ENCODE measurements at regions not wholly inside any gene's neighbourhood (a gene's known extent, or its start where the extent isn't known, plus 50 kb on each side); places are given as distances from the start of the nearest gene placed in this dataset.

DNA sequence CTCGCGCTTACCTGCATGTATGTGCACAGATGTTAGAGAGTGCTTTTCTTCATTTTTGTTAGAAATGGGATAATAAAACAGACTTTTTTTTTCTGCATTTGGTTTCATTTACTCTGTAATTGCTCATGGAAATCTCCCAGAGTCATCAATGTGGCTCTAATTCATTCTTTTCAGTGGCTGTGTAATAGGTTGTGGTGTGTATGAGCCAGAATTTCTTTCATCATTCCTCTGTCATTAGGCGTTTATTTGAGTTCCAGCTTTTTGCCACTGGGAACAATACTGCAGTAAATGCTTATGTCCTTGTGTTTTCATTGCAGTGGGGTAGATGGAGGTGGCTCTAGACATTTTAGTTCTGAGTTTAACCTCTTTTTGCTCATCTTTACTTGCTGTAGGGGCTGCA lies 118.9 kb downstream of the NXNL2 start:
- Mint-ChIP-seq H3K27ac (no peak overlapping the region), H3K27me3 (peaks cover 12 to 13% of the 10 kb centered on the region in 2 donors), H3K4me1 (no peaks in the 10 kb centered on the region), H3K4me3 (no peak overlapping the region), H3K36me3 (no peaks in the 10 kb centered on the region), H3K9me3 (no peaks in the 10 kb centered on the region)
- H3K9me3 ChIP-seq: no peaks in the 10 kb centered on the region
- DNase-seq: no peak
- no peak overlapping the region for H3K4me3 ChIP-seq (ENCODE audit: control insufficient read depth in 1 of 2, extremely low read depth in 1 of 2, low read length in 1 of 2)
- ChIA-PET POLR2A (no interaction called here), CTCF (no interaction called here)
- WGBS (ENCODE audit: insufficient coverage): 100% methylated on average over 2 of the region's 3 CpGs
- H3K27ac ChIP-seq (ENCODE audit: low read length): no peak overlapping the region
- H3K36me3 ChIP-seq (ENCODE audit: control insufficient read depth in 2 of 2, extremely low read depth in 1 of 2, insufficient read depth in 1 of 2, low read length in 1 of 2): no peaks in the 10 kb centered on the region
- peaks cover 0 to 5% of the 10 kb centered on the region in 2 experiments for H3K27me3 ChIP-seq (replicated peaks in 1 of 2; ENCODE audit: control insufficient read depth in 2 of 2, extremely low read depth in 1 of 2, insufficient read depth in 2 of 2, low read length in 1 of 2)
- H3K4me1 ChIP-seq (ENCODE audit: control insufficient read depth in 1 of 2, extremely low read depth in 1 of 2, insufficient read depth in 2 of 2, low read length in 2 of 2): no peaks in the 10 kb centered on the region
- ATAC-seq (replicated peaks in 1 of 4): no peak

DNA sequence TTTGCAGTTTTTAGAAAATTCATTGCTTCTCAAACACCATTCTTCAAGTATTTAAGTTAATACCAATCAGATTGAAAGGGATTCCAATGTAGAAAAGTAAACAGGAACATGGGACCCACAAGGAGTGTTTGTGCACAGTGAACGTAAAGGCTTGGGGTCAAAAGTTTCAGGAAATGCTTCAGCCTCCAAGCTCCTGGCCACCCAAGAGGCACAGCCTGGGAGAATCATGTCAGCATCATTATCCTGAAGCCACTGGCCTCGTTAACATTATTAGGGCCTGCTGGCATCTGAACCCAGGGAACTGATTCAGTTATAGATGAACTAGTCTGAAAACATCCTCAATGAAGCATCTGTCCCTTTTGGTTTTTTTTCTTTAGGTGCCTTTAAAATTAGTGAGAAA lies 122.9 kb downstream of the NXNL2 start:
- CTCF ChIA-PET: no interaction called here
- H3K4me3 Mint-ChIP-seq: no peak overlapping the region
- POLR2A ChIA-PET: no interaction called here
- Histone ChIP-seq H3K9me3 (no peaks in the 10 kb centered on the region), H3K36me3 (ENCODE audit: control insufficient read depth in 2 of 2, extremely low read depth in 1 of 2, insufficient read depth in 1 of 2, low read length in 1 of 2) (no peaks in the 10 kb centered on the region), H3K4me3 (ENCODE audit: control insufficient read depth in 1 of 2, extremely low read depth in 1 of 2, low read length in 1 of 2) (no peak overlapping the region), H3K27me3 (replicated peaks in 1 of 2; ENCODE audit: control insufficient read depth in 2 of 2, extremely low read depth in 1 of 2, insufficient read depth in 2 of 2, low read length in 1 of 2) (peaks cover 0 to 4% of the 10 kb centered on the region in 2 experiments), H3K4me1 (ENCODE audit: control insufficient read depth in 1 of 2, extremely low read depth in 1 of 2, insufficient read depth in 2 of 2, low read length in 2 of 2) (no peaks in the 10 kb centered on the region), H3K27ac (ENCODE audit: low read length) (no peak overlapping the region)
- no peaks in the 10 kb centered on the region for H3K9me3 Mint-ChIP-seq
- DNase-seq (no peak), ATAC-seq (replicated peaks in 1 of 4) (no peak)
- no peak overlapping the region for H3K27ac Mint-ChIP-seq
- 79% methylated on average over 2 of the region's 2 CpGs for WGBS (ENCODE audit: insufficient coverage)
- H3K36me3 Mint-ChIP-seq: no peaks in the 10 kb centered on the region
- H3K27me3 Mint-ChIP-seq: peaks cover 7 to 15% of the 10 kb centered on the region in 2 donors
- no peaks in the 10 kb centered on the region for H3K4me1 Mint-ChIP-seq

GRCh38 chr9:88658311-88658822 lies 123.4 kb downstream of the NXNL2 start:
- H3K36me3 Mint-ChIP-seq: no peaks in the 10 kb centered on the region
- no peaks in the 10 kb centered on the region for H3K9me3 Mint-ChIP-seq
- H3K4me3 Mint-ChIP-seq: no peak overlapping the region
- H3K27me3 Mint-ChIP-seq: peaks cover 7 to 15% of the 10 kb centered on the region in 2 donors
- DNase-seq: no peak
- Histone ChIP-seq H3K4me3 (ENCODE audit: control insufficient read depth in 1 of 2, extremely low read depth in 1 of 2, low read length in 1 of 2) (no peak overlapping the region), H3K27me3 (replicated peaks in 1 of 2; ENCODE audit: control insufficient read depth in 2 of 2, extremely low read depth in 1 of 2, insufficient read depth in 2 of 2, low read length in 1 of 2) (peaks cover 0 to 4% of the 10 kb centered on the region in 2 experiments), H3K9me3 (no peaks in the 10 kb centered on the region), H3K27ac (ENCODE audit: low read length) (no peak overlapping the region), H3K36me3 (ENCODE audit: control insufficient read depth in 2 of 2, extremely low read depth in 1 of 2, insufficient read depth in 1 of 2, low read length in 1 of 2) (no peaks in the 10 kb centered on the region), H3K4me1 (ENCODE audit: control insufficient read depth in 1 of 2, extremely low read depth in 1 of 2, insufficient read depth in 2 of 2, low read length in 2 of 2) (no peaks in the 10 kb centered on the region)
- ChIA-PET POLR2A (no interaction called here), CTCF (no interaction called here)
- no peak for ATAC-seq (replicated peaks in 1 of 4)
- 100% methylated on average over 1 of the region's 7 CpGs for WGBS (ENCODE audit: insufficient coverage)
- no peak overlapping the region for H3K27ac Mint-ChIP-seq
- H3K4me1 Mint-ChIP-seq: no peaks in the 10 kb centered on the region

GRCh38 chr9:88659126-88659525 lies 124.1 kb downstream of the NXNL2 start:
- no peak overlapping the region for H3K27ac ChIP-seq (ENCODE audit: low read length)
- H3K4me1 Mint-ChIP-seq: no peaks in the 10 kb centered on the region
- H3K4me3 Mint-ChIP-seq: no peak overlapping the region
- H3K4me3 ChIP-seq (ENCODE audit: control insufficient read depth in 1 of 2, extremely low read depth in 1 of 2, low read length in 1 of 2): no peak overlapping the region
- WGBS (ENCODE audit: insufficient coverage): 85% methylated on average over 2 of the region's 2 CpGs
- H3K27me3 ChIP-seq (replicated peaks in 1 of 2; ENCODE audit: control insufficient read depth in 2 of 2, extremely low read depth in 1 of 2, insufficient read depth in 2 of 2, low read length in 1 of 2): peaks cover 0 to 4% of the 10 kb centered on the region in 2 experiments
- DNase-seq (no peak), ATAC-seq (replicated peaks in 1 of 4) (no peak)
- POLR2A ChIA-PET: no interaction called here
- H3K9me3 Mint-ChIP-seq: no peaks in the 10 kb centered on the region
- no peaks in the 10 kb centered on the region for H3K36me3 ChIP-seq (ENCODE audit: control insufficient read depth in 2 of 2, extremely low read depth in 1 of 2, insufficient read depth in 1 of 2, low read length in 1 of 2)
- no peaks in the 10 kb centered on the region for H3K9me3 ChIP-seq
- no peak overlapping the region for H3K27ac Mint-ChIP-seq
- H3K27me3 Mint-ChIP-seq: peaks cover 7 to 17% of the 10 kb centered on the region in 2 donors
- no peaks in the 10 kb centered on the region for H3K4me1 ChIP-seq (ENCODE audit: control insufficient read depth in 1 of 2, extremely low read depth in 1 of 2, insufficient read depth in 2 of 2, low read length in 2 of 2)
- CTCF ChIA-PET: interaction anchor here in 1 of 2 donors (0.6 kb wide), 1 partner anchor 79 kb away, joined by 3 read pairs; no protein-coding TSS in a partner anchor
- no peaks in the 10 kb centered on the region for H3K36me3 Mint-ChIP-seq

GRCh38 chr9:88660611-88661010 lies 125.6 kb downstream of the NXNL2 start:
- POLR2A ChIA-PET: no interaction called here

DNA sequence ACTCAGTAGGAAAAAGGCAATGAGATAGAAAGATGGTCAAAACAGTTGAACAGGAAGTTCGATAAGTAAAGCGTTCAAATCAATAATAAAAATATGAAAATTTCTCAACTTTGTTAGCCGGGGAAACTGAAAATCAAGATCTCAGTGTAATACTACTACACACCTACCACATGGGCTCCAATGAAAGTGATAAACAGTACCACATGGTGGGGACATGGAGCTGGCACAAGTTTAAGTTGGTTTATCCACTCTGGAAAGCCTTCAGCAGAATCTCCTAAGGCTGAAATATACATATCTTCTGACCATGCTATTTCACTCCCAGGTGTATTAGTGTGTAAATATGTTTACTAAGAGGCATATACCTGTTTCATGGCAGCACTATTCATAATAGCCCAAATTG lies 126.8 kb downstream of the NXNL2 start:
- H3K36me3 Mint-ChIP-seq: no peaks in the 10 kb centered on the region
- ATAC-seq (replicated peaks in 1 of 4) (no peak), DNase-seq (no peak)
- no peak overlapping the region for H3K27ac Mint-ChIP-seq
- ChIA-PET CTCF (no interaction called here), POLR2A (no interaction called here)
- peaks cover 0 to 3% of the 10 kb centered on the region in 2 experiments for H3K27me3 ChIP-seq (replicated peaks in 1 of 2; ENCODE audit: control insufficient read depth in 2 of 2, extremely low read depth in 1 of 2, insufficient read depth in 2 of 2, low read length in 1 of 2)
- H3K4me3 ChIP-seq (ENCODE audit: control insufficient read depth in 1 of 2, extremely low read depth in 1 of 2, low read length in 1 of 2): no peak overlapping the region
- H3K4me3 Mint-ChIP-seq: no peak overlapping the region
- no peaks in the 10 kb centered on the region for H3K4me1 ChIP-seq (ENCODE audit: control insufficient read depth in 1 of 2, extremely low read depth in 1 of 2, insufficient read depth in 2 of 2, low read length in 2 of 2)
- no peaks in the 10 kb centered on the region for H3K4me1 Mint-ChIP-seq
- H3K27ac ChIP-seq (ENCODE audit: low read length): no peak overlapping the region
- H3K9me3 Mint-ChIP-seq: no peaks in the 10 kb centered on the region
- no CpG with 5 or more reads among the region's 3 CpGs for WGBS (ENCODE audit: insufficient coverage)
- H3K36me3 ChIP-seq (ENCODE audit: control insufficient read depth in 2 of 2, extremely low read depth in 1 of 2, insufficient read depth in 1 of 2, low read length in 1 of 2): no peaks in the 10 kb centered on the region
- H3K9me3 ChIP-seq: no peaks in the 10 kb centered on the region
- H3K27me3 Mint-ChIP-seq: peaks cover 2 to 20% of the 10 kb centered on the region in 2 donors

More at GRCh38 chr9:88660611-88661010, 125.6 kb downstream of the NXNL2 start:
- Mint-ChIP-seq H3K27ac (no peak overlapping the region), H3K36me3 (no peaks in the 10 kb centered on the region), H3K4me1 (no peaks in the 10 kb centered on the region), H3K27me3 (peaks cover 2 to 16% of the 10 kb centered on the region in 2 donors), H3K9me3 (no peaks in the 10 kb centered on the region), H3K4me3 (no peak overlapping the region)
- H3K9me3 ChIP-seq: no peaks in the 10 kb centered on the region
- H3K27ac ChIP-seq (ENCODE audit: low read length): no peak overlapping the region
- no peaks in the 10 kb centered on the region for H3K4me1 ChIP-seq (ENCODE audit: control insufficient read depth in 1 of 2, extremely low read depth in 1 of 2, insufficient read depth in 2 of 2, low read length in 2 of 2)
- CTCF ChIA-PET: no interaction called here
- no peak for ATAC-seq (replicated peaks in 1 of 4)
- H3K4me3 ChIP-seq (ENCODE audit: control insufficient read depth in 1 of 2, extremely low read depth in 1 of 2, low read length in 1 of 2): no peak overlapping the region
- DNase-seq: peak in 1 of 35 experiments; percentile 10
- WGBS (ENCODE audit: insufficient coverage): no CpG with 5 or more reads among the region's 1 CpG
- H3K27me3 ChIP-seq (replicated peaks in 1 of 2; ENCODE audit: control insufficient read depth in 2 of 2, extremely low read depth in 1 of 2, insufficient read depth in 2 of 2, low read length in 1 of 2): no peaks in the 10 kb centered on the region
- H3K36me3 ChIP-seq (ENCODE audit: control insufficient read depth in 2 of 2, extremely low read depth in 1 of 2, insufficient read depth in 1 of 2, low read length in 1 of 2): no peaks in the 10 kb centered on the region

Data from T-cell (primary cell).